ENCODE measurements at regions not wholly inside any gene's neighbourhood (a gene's known extent, or its start where the extent isn't known, plus 50 kb on each side); places are given as distances from the start of the nearest gene placed in this dataset.

- TF ChIP-seq CTCF (IDR thresholded peaks at IDR 0.05 in 2 of 3, conservative IDR thresholded peaks at IDR 0.05 in 1 of 3; ENCODE audit: insufficient read depth in 2 of 3, low read depth in 1 of 3, low read length in 3 of 3) (no peak), FOXK2 (conservative IDR thresholded peaks at IDR 0.05 in 1 of 2, IDR thresholded peaks at IDR 0.05 in 1 of 2; ENCODE audit: low read depth in 2 of 2) (no peak), GATAD2A (IDR thresholded peaks at IDR 0.05) (no peak), ARID3A (IDR thresholded peaks at IDR 0.05; ENCODE audit: borderline replicate concordance, low read depth, low read length) (no peak), ARID4B (CRISPR knock-in tag; IDR thresholded peaks at IDR 0.05) (no peak), FOXM1 (IDR thresholded peaks at IDR 0.05; ENCODE audit: low read depth) (no peak), FOXM1 (CRISPR knock-in tag; IDR thresholded peaks at IDR 0.05; ENCODE audit: low read depth) (no peak), GMEB1 (CRISPR knock-in tag; IDR thresholded peaks at IDR 0.05) (no peak), POLR2A (conservative IDR thresholded peaks at IDR 0.05) (no peak), TFE3 (CRISPR knock-in tag; IDR thresholded peaks at IDR 0.05) (no peak)
Observed at GRCh38 chr12:61798778-61799177, 461.4 kb upstream of the USP15 start.

Data from K562 (cell line).